ENCODE measurements at regions not wholly inside any gene's neighbourhood (a gene's known extent, or its start where the extent isn't known, plus 50 kb on each side); places are given as distances from the start of the nearest gene placed in this dataset.

DNA sequence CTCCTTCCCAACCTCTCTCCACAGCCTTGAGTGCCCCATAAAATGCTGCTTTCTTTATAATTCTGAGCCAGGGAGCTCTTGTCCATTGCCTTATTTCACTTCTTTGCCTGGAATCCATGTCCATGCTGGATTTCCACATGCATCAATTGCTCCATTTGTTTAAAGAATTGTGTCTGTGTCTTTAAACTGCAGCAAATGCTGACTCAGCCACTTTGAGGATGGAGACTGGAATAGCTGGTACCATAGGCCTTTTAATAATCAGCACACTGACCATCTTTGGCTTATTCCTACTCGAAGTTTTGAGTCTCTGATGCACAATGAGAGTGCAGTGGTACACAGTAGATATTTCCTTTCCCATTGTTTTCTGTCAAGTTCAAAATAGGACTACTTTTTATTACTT lies 318.8 kb downstream of the LRIG3 start:
- FAIRE-seq: no peak

DNA sequence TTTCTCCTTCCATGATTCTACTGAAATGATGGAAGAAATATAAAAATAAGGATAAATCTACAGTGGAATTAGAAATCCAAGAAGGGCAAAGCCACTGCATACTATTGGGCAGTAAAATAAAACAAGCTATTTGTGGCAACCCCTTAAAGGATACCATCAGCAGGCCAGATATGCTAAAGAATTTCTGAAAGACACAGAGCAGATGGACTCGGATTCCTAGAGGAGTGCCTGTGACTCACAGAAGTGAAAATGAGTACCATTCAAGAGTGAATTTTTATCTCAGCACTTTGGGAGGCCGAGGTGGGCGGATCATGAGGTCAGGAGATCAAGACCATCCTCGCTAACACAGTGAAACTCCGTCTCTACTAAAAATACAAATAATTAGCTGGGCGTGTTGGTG lies 318.1 kb downstream of the LRIG3 start:
- no peak for FAIRE-seq

DNA sequence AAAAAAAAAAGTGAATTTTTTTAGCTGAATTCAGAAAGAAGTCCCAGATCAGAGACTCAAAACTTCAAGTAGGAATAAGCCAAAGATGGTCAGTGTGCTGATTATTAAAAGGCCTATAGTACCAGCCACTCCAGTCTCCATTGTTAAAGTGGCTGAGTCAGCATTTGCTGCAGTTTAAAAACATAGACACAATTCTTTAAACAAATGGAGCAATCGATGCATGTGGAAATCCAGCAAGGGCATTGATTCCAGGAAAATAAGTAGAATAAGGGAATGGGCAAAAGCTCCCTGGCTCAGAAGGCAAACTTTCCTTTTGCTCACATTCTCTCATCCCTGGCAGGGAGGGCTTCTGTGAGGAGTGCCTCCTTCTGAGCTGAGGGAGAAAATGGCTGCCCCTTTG lies 317.6 kb downstream of the LRIG3 start:
- no peak for FAIRE-seq

DNA sequence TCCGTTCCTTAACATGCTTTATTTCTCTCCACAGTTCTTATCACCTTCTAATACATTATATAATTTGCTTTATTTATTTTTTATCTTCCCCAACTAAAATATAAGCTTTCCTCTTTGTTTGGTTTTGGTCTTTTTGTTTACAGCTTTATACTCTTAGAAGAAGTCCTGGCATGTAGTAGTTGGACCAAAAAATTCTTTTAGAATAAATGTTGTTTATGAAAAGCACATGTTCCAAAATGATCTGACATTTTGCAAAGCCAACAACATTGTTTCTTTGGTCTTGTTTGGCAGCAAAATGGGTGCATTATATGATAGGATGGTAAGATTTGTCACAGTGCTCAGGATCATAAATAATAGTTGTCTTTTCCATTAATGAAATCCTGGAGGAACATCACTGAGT lies 312.5 kb downstream of the LRIG3 start:
- FAIRE-seq: no peak

DNA sequence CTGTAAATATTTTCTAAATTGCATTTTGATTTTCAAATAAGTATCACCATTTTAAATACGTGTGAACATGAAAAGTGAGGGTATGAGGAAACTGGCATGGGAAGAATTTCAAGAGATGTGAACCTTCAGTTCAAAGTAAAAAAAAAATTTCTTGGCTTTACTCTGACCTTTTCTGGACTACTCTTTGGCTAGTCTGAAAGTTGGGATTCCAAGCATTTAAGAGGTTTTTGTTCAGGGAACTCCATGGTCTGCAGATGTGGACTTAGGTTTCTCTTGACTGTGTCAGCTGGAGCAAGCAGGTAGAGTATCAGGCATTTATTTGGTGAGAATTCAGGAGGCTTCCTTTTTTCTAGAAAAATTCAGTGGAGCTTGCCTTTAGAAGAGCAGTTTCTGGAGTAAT lies 311.6 kb downstream of the LRIG3 start:
- no peak for FAIRE-seq

DNA sequence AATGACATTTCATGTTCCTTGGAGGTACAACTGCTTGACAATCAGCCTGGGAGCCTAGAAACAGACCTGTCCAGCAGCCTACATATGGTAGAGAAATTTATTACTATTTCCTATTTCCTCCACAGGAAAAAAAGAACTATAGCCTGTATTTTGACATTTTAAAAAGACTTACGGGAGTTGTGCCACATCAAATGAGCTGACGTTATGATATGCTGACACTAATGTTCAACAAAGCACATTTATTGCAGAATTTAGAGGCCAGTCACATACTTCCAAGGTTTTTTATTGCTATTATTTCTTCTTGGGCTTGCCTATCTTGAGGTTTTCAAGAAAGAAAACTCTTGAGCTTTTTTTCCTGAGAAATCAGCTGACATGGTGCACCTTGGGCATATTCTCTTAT lies 305.3 kb downstream of the LRIG3 start:
- no peak for FAIRE-seq

DNA sequence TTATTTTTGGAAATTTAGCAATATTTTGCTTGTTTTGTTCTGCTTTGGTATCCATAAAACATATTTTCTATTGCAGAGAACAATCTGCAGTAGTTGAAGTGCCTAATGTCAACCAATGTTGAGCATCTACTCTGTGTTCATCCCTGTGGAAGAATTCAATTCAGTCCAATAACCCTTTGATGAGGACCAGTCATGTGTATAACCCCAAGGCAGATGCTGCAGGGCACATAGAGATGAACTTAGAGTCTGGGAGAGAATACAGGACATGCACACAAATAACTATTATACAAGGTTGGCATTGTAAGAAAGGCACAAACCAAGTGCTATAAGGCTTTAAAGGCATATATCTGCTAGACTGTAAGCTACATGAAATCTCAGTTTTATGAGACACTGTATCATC lies 304.7 kb downstream of the LRIG3 start:
- FAIRE-seq: no peak

DNA sequence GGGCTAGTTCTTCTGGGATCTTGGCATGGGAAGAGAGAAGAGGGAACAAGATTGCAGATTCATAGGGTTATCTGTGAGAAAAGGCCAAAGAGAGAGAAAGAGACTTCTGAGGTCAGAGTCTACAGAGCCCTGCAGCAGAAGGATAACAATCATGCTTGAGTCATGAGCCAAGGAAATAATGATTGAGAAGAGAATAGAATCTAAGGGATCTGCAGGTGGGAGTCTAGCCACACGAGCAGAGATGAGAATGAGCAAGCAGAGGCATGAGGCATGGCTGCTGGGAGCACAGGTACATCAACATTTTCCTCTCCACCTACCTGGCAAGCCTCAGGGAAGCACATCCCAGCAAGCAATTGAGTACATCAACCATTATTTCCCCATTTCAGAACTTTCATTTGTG lies 303.7 kb downstream of the LRIG3 start:
- FAIRE-seq: no peak

DNA sequence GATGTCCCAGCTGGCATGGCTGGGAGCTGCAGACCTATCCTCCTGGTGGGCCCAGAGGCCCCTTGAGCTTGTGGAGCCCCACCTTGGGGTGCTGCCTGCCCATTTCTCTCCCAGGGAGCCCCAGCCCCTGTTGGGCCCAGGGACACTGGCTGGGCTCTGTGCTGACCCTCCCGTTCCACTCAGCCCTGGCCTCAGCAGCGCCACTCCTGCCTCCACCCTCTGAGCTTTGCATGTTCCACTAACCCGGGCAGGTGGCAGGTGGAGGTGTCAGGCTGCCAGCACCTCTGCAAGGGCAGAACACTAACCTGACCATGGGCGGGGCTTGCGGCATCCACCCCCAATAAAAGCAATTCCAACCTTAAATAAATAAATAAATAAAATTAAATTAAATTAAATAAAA lies 299.2 kb downstream of the LRIG3 start:
- no peak for FAIRE-seq

DNA sequence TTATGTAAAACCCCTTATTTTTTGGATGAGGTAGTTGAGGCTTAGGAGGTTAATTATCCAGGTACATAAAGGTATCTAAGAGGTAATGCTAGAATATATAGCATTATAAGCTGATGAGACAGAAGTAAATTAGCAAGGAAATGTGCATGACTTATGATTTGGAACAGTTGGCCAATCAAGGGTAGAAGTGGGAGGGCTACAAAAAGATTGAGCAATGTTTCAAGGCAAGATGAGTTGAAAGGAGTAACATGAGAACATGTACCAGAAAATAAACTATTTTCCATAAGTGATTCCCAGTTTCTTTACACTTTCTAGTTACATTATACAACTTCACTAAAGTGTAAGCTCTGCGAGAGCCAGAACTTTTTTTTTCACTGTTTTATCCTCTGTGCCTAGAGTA lies 290.9 kb downstream of the LRIG3 start:
- no peak for FAIRE-seq

DNA sequence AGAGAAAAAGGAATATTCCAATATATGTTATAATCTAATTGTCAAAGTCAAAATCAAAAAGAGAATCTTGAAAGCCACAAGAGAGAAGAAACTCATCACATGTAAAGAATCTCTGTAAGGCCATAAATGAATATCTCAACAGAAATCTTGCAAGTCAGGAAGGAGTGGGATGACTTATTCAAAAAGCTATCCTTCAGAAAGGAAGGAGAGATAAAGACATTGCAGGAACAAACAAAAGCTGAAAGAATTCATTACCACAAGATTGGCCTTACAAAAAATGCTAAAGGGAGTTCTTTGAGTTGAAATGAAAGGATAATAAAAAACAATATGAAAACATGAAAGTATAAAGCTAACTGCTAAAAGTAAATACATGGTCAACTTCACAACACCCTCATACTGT lies 286.8 kb downstream of the LRIG3 start:
- FAIRE-seq: no peak

DNA sequence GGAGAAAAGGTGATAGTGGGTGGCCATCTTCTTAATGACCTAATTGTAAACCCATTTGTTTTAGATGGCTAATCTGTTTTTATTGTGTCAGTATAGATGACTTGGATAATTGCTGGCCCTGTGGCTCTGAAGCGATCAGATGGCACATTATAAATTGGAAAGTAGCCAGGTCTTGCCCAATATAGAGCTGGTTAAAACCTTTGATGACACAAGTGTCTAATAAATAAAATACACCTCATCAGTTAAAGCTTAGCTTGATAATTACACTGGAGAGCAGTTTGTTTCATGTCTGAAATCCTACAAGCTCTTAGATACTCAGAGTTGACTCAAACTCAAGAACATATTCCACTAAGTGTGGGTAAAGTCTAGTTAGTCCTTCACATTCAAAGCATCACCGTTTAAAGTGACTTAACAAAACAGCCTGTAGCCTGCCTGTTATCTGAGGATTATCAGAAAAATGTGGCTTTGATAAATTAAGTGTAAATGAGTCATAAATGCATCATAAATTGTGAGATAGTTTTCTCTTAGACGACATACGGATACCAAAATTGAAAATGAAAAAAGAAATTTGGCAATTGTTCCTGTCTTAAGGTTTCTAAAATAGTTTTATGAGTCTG lies 280.9 kb downstream of the LRIG3 start:
- FAIRE-seq: no peak

DNA sequence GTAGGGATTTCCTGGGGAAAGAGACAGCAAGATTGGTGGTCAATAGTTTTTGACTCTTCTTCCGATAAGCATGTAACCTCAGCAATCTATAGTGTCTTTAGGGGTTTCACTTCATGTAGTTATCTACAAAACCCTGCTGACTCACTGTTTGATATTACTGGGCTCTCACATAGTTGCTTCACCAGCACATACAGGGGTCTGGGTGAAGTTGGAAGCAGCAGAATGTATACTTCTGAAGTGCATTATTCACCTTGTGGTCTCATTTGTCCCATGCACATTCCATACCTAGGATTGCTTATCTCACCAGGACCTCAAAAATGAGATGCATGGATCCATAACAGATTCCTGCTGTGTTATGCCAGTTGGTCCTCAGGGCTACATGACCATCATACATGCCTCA lies 280.0 kb downstream of the LRIG3 start:
- no peak for FAIRE-seq

DNA sequence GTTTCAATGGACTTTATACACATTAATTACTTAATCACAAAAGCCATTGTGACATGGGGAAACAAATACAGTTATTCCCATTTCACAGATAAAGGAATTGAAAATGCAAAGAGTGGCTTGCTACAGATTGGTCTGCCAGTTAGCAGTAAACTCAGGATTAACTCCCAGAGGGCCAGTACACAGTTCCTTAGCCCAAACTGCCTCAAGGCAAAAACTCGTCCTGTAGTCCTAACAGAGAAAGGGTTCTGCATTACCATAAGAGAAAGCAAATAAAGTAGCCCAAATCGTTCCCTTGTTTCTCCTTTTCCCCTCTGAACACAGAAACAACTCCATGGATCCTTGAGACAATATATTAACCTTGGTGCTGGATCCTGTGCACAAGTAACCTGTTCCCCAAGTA lies 274.4 kb downstream of the LRIG3 start:
- FAIRE-seq: no peak

DNA sequence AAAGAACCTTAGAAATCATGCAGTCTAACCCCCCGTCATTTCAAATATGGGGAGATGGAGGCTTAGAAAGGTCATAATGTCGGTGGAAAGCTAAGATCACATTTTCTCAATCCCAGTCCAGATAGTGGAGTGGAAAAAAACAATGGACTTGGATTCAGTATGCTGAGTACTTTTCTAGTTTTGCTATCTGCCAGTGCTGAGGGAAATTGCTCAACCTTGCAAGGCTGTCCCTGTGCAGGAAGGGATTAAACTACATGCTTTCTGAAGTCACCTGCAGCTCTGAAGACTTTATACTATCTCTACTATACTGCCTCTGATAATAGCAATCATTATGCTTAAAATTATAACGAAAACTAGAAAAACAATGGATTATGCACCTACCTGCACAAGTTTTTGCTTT lies 272.8 kb downstream of the LRIG3 start:
- FAIRE-seq: no peak

DNA sequence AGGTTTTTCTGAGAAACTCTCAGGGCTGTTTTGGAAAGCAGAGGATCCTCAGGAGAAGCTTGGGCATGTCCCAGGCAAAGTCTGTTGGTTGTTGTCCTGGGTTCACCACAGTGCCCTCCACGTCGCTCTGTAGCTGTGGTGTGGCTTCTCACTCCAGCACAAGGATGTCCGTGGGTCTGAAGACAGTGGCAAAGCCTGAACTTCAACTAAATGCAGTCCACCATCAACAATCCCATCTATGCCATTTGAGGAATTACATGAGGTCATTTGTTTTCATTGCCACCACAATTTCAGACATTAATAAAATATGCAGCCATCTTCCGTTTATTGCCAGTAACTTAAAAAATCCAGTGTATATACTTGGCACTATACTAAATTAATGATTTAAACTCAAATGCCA lies 272.1 kb downstream of the LRIG3 start:
- no peak for FAIRE-seq

DNA sequence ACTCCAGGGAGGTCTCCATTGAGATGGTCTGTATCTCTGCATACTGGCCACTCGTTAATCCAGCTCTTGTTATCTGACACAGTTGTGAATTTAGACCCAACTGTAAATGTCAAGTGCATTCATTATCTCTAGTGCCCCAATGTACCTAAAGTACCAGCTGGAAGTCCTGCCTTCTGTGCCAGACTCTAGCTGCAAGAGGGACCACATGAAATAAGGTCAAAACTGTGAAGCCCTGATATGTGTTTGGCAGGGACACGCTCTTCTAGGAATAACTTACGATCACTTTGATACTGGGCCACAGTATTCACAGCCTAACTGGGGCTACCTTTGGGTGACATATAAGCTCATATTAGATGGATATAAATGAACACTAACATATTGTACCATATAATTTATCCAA lies 268.5 kb downstream of the LRIG3 start:
- no peak for FAIRE-seq

DNA sequence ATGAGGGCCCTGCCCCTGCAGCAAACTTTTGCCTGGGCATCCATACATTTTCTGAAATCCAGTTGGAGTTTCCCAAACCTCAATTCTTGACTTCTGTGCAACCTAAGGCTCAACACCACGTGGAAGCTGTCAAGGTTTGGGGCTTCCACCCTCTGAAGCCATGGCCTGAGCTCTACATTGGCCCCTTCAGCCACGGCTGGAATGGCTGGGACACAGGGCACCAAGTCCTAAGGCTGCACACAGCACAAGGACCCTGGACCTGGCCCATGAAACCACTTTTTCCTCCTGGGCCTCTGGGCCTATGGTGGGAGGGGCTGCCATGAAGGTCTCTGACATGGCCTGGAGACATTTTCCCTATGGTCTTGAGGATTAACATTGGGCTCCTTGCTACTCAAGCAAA lies 266.3 kb downstream of the LRIG3 start:
- no peak for FAIRE-seq

DNA sequence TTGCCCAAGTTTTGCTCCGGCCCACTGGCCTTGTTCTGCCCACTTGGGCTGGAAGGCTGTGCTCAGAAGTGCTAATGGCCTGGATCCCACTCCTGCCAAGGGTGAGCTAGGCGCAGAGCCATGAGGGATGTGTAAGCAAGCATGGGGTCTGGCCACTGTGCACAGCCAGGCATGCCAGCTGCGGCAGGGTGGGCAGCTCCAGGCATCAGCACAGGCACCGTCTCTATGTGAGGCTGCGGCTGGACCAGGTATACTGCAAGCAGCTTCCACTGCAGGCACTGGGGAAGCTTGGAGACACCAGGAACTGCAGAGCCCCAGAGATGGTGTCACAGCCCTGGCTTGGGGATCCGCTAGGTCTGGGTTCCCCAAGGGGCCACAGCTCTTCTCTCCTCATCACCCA lies 264.9 kb downstream of the LRIG3 start:
- no peak for FAIRE-seq

DNA sequence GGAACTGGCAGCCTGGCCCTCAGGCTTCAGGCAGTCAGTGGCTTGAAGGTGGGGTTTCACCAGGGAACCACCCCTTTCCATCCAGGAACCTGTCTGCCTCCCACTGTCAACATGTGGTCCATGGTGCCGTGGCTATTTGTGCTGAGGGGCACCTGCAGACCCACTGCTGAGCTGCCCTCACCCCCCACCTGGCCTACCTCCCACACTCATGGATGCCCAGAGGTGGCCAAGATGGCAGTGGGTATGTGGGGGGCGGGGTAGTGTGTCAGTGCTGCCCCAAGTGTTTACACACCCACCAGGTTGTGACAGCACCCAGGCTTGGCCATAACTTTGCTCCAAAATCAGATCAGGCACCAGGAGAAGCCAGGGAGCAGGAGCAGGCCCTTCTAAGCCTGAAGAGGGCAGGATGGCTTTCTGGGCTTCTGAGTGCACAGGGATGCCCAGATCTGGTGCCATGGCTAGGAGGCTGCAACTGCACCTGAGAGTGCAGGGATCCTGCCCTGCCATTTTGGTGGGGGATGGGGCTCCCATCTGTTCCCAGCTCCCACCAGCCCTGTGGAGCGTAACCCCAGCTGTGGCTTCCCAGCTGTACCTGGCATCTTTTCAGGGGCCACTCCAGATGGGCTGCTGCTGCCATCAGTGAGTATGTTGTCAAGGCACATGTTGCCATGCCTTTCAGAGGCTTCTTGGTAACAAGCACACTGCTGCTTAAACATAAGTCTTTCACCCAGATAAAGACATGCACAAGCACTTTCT lies 263.9 kb downstream of the LRIG3 start:
- FAIRE-seq: no peak

DNA sequence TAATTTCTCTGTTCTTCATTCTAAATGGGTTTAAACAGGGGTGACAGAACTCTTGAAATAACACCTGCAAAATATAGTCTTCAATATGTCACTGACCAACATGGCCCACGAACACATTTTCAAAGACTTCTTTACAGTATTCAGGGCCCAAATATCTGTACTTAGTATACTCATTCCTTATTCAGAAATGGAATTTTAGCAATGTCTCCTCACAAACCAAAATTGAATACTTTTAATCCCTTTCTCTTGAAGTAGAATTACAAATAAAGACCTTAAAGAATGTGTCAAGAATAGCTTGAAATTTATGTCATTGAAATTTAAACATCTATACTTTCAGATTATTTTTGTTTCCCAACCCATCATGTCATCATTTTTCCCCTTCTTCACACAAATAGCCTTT lies 263.1 kb downstream of the LRIG3 start:
- no peak for FAIRE-seq

DNA sequence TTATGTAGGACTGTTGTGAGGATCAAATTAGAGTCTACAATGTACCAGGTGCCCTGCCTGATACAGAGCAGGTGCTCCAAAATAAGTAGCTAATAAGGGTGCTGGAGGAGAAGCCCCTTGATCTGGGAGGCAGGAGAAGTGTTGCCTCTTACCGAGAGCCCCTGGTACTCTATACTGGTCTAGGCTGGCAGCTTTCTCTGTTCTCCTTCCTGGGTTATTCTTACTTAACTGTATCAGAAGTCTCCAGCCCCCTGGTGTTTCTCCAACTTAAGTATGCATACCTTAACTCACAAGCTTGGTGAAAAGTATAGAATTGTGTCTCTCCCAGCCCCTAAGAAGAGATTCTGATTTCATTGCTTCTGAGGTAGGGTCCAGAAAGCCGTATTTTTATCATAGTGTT lies 254.9 kb downstream of the LRIG3 start:
- FAIRE-seq: no peak

DNA sequence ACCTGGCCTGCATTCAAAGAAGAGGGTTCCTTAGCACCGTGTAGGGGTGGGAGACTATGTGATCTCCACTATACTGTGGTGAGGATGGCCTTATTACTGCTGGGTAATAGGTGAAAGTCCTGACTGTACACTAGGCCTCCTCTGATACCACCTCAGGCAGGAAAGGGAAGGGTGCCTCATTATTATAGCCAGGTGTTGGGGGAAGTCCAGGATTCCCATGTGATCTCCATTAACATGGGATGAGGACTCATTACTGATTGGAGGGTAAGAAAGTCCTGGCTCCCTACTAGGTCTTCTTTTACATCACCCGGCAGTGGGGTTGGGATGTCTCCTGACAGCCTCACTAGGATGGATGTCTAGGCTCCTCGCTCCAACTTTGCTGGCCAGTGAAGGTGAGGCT lies 252.1 kb downstream of the LRIG3 start:
- no peak for FAIRE-seq

DNA sequence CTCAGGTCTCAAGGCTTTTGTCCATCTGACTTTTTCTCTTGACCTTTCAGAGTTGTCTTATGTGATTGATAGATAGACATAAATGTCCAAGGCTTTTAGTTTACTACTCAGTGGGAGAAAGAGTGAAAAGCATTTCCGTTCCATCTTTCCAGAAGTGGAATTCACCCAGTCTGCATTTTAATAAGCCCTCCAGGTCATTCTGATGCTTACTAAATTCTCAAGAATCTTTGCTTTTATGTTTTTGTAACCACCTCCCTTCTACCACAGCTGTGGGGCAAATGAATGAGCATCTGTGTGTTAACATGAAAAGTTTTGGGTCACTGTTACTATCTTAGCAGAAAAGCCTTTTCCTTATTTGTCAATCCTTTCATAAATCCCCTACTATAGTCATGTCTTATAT lies 251.4 kb downstream of the LRIG3 start:
- no peak for FAIRE-seq

DNA sequence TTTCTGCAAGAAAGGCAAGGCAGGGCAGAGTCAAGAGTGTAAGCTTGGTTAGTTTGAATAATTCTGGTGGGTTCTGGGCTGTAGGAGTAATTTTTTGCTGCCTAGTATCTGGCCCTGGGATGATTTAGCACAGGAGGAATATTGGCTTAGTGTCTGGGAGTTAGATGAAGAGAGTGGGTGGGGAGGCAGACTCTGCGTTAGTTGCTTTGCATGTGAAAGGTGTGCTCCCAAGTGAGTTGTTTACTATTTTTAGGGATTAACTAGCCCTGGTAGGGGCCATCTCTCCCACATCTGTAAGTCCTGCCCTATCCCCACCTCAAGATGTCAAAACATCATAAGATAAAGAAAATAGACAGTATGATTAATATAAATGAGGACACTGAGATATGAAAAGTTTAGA lies 249.7 kb downstream of the LRIG3 start:
- no peak for FAIRE-seq
